Activated naive CD8-positive, alpha-beta T cell (primary cell): ENCODE measurements at regions not wholly inside any gene's neighbourhood (a gene's known extent, or its start where the extent isn't known, plus 50 kb on each side); places are given as distances from the start of the nearest gene placed in this dataset.
A peak's percentile ranks its signal among the peaks of the same experiment; 100 is the strongest.

ENCODE experiments used
- H3K27ac Mint-ChIP-seq: one replicate; pipeline ENCODE4 v1.8.0; 2021; ENCODE audit warnings: mixed read lengths
- H3K27me3 Mint-ChIP-seq: one replicate; pipeline ENCODE4 v1.8.0; 2021; ENCODE audit warnings: mixed read lengths
- H3K36me3 Mint-ChIP-seq: one replicate; pipeline ENCODE4 v1.8.0; 2021; ENCODE audit warnings: mixed read lengths
- H3K4me1 Mint-ChIP-seq: one replicate; pipeline ENCODE4 v1.8.0; 2021; ENCODE audit warnings: low read depth, mixed read lengths
- H3K4me3 Mint-ChIP-seq: one replicate; pipeline ENCODE4 v1.8.0; 2021; ENCODE audit warnings: mild to moderate bottlenecking, mixed read lengths
- H3K9me3 Mint-ChIP-seq: one replicate; pipeline ENCODE4 v1.8.0; 2021; ENCODE audit warnings: low read depth, mixed read lengths

- Mint-ChIP-seq H3K4me3 (no peak overlapping the region), H3K27me3 (no peaks in the 10 kb centered on the region), H3K9me3 (no peaks in the 10 kb centered on the region), H3K4me1 (peaks cover 24% of the 10 kb centered on the region), H3K36me3 (no peaks in the 10 kb centered on the region), H3K27ac (no peak overlapping the region)
These were observed 201.4 kb upstream of the CIBAR2 start for GRCh38 chr16:85313526-85314301.

GRCh38 chr16:85314512-85314971 lies 202.3 kb upstream of the CIBAR2 start:
- Mint-ChIP-seq H3K4me1 (peaks cover 22% of the 10 kb centered on the region), H3K4me3 (no peak overlapping the region)

GRCh38 chr16:85315866-85316265 lies 203.6 kb upstream of the CIBAR2 start:
- Mint-ChIP-seq H3K4me1 (peaks cover 16% of the 10 kb centered on the region), H3K4me3 (no peak overlapping the region), H3K36me3 (no peaks in the 10 kb centered on the region), H3K27me3 (no peaks in the 10 kb centered on the region), H3K27ac (no peak overlapping the region), H3K9me3 (no peaks in the 10 kb centered on the region)

More at GRCh38 chr16:85314512-85314971, 202.3 kb upstream of the CIBAR2 start:
- Mint-ChIP-seq H3K27me3 (no peaks in the 10 kb centered on the region), H3K27ac (no peak overlapping the region), H3K9me3 (no peaks in the 10 kb centered on the region), H3K36me3 (no peaks in the 10 kb centered on the region)

GRCh38 chr16:85316321-85316919 lies 204.1 kb upstream of the CIBAR2 start:
- no peaks in the 10 kb centered on the region for H3K36me3 Mint-ChIP-seq
- peaks cover 10% of the 10 kb centered on the region for H3K4me1 Mint-ChIP-seq
- no peaks in the 10 kb centered on the region for H3K27me3 Mint-ChIP-seq
- H3K9me3 Mint-ChIP-seq: no peaks in the 10 kb centered on the region
- H3K4me3 Mint-ChIP-seq: no peak overlapping the region
- no peak overlapping the region for H3K27ac Mint-ChIP-seq

- Mint-ChIP-seq H3K27ac (no peak overlapping the region), H3K4me1 (peaks cover 7% of the 10 kb centered on the region), H3K4me3 (no peak overlapping the region), H3K9me3 (no peaks in the 10 kb centered on the region), H3K36me3 (no peaks in the 10 kb centered on the region), H3K27me3 (no peaks in the 10 kb centered on the region)
These were observed 204.7 kb upstream of the CIBAR2 start for GRCh38 chr16:85316944-85317343.

- Mint-ChIP-seq H3K36me3 (no peaks in the 10 kb centered on the region), H3K4me1 (peaks cover 2% of the 10 kb centered on the region), H3K9me3 (no peaks in the 10 kb centered on the region), H3K27me3 (no peaks in the 10 kb centered on the region), H3K4me3 (no peak overlapping the region), H3K27ac (no peak overlapping the region)
These were observed 205.4 kb upstream of the CIBAR2 start for GRCh38 chr16:85317704-85318103.

GRCh38 chr16:85319208-85319983 lies 207.1 kb upstream of the CIBAR2 start:
- no peak overlapping the region for H3K27ac Mint-ChIP-seq
- no peaks in the 10 kb centered on the region for H3K36me3 Mint-ChIP-seq
- no peak overlapping the region for H3K4me3 Mint-ChIP-seq
- no peaks in the 10 kb centered on the region for H3K9me3 Mint-ChIP-seq
- H3K27me3 Mint-ChIP-seq: no peaks in the 10 kb centered on the region
- H3K4me1 Mint-ChIP-seq: peaks cover 2% of the 10 kb centered on the region

- Mint-ChIP-seq H3K27ac (no peak overlapping the region), H3K4me1 (peaks cover 2% of the 10 kb centered on the region), H3K4me3 (no peak overlapping the region), H3K27me3 (no peaks in the 10 kb centered on the region), H3K36me3 (no peaks in the 10 kb centered on the region), H3K9me3 (no peaks in the 10 kb centered on the region)
These were observed 207.7 kb upstream of the CIBAR2 start for GRCh38 chr16:85319984-85320440.

- Mint-ChIP-seq H3K9me3 (no peaks in the 10 kb centered on the region), H3K4me1 (peaks cover 2% of the 10 kb centered on the region), H3K27ac (peak overlapping the region; percentile 35), H3K27me3 (no peaks in the 10 kb centered on the region), H3K36me3 (no peaks in the 10 kb centered on the region), H3K4me3 (no peak overlapping the region)
These were observed 208.6 kb upstream of the CIBAR2 start for GRCh38 chr16:85320677-85321385.

- Mint-ChIP-seq H3K36me3 (no peaks in the 10 kb centered on the region), H3K4me3 (no peak overlapping the region), H3K27ac (no peak overlapping the region), H3K27me3 (no peaks in the 10 kb centered on the region), H3K4me1 (no peaks in the 10 kb centered on the region), H3K9me3 (no peaks in the 10 kb centered on the region)
These were observed 209.4 kb upstream of the CIBAR2 start for GRCh38 chr16:85321509-85322271.

- Mint-ChIP-seq H3K4me3 (no peak overlapping the region), H3K36me3 (no peaks in the 10 kb centered on the region), H3K27me3 (no peaks in the 10 kb centered on the region), H3K4me1 (no peaks in the 10 kb centered on the region), H3K27ac (no peak overlapping the region), H3K9me3 (no peaks in the 10 kb centered on the region)
These were observed 211.1 kb upstream of the CIBAR2 start for GRCh38 chr16:85323230-85323960.

- no peaks in the 10 kb centered on the region for H3K9me3 Mint-ChIP-seq
- no peaks in the 10 kb centered on the region for H3K36me3 Mint-ChIP-seq
- no peaks in the 10 kb centered on the region for H3K27me3 Mint-ChIP-seq
- no peaks in the 10 kb centered on the region for H3K4me1 Mint-ChIP-seq
- no peak overlapping the region for H3K27ac Mint-ChIP-seq
- no peak overlapping the region for H3K4me3 Mint-ChIP-seq
These were observed 211.6 kb upstream of the CIBAR2 start for GRCh38 chr16:85323961-85324253.

- no peaks in the 10 kb centered on the region for H3K4me1 Mint-ChIP-seq
- H3K27ac Mint-ChIP-seq: no peak overlapping the region
- no peak overlapping the region for H3K4me3 Mint-ChIP-seq
- H3K27me3 Mint-ChIP-seq: no peaks in the 10 kb centered on the region
- no peaks in the 10 kb centered on the region for H3K36me3 Mint-ChIP-seq
- H3K9me3 Mint-ChIP-seq: no peaks in the 10 kb centered on the region
These were observed 212.2 kb upstream of the CIBAR2 start for GRCh38 chr16:85324488-85324887.
